ENCODE measurements at regions not wholly inside any gene's neighbourhood (a gene's known extent, or its start where the extent isn't known, plus 50 kb on each side); places are given as distances from the start of the nearest gene placed in this dataset.
"Not testable (repeated sequence)": the region's sequence is repeated elsewhere in the genome, so short reads cannot be mapped to it uniquely, and the experiment has no call there.

GRCh38 chr1:118555638-118556037, 370.6 kb upstream of the SPAG17 start:
- Histone ChIP-seq H3K4me3 (ENCODE audit: low read length) (no peak overlapping the region), H3F3A (ENCODE audit: control insufficient read depth, insufficient read depth) (no peaks in the 10 kb centered on the region), H3K36me3 (ENCODE audit: control insufficient read depth, low read length) (no peaks in the 10 kb centered on the region), H3K79me2 (ENCODE audit: control insufficient read depth, low read length) (no peaks in the 10 kb centered on the region), H3K4me1 (ENCODE audit: control insufficient read depth, low read length) (no peaks in the 10 kb centered on the region), H3K9me3 (ENCODE audit: control insufficient read depth, insufficient read depth, low read length) (no peaks in the 10 kb centered on the region), H3K27me3 (ENCODE audit: control insufficient read depth, low read length) (no peaks in the 10 kb centered on the region), H3K4me2 (ENCODE audit: low read length) (no peak overlapping the region), H4K20me1 (ENCODE audit: control insufficient read depth, insufficient read depth, low read depth, low read length) (no peaks in the 10 kb centered on the region), H3K27ac (ENCODE audit: low read depth, low read length) (no peak overlapping the region), H3K9me2 (replicated peaks; ENCODE audit: control insufficient read depth, low read length) (no peaks in the 10 kb centered on the region)
- TF ChIP-seq CTCF (IDR thresholded peaks at IDR 0.05; ENCODE audit: low read depth, low read length, poor library complexity, severe bottlenecking), result no peak
- TF ChIP-seq EZH2phosphoT487 (IDR thresholded peaks at IDR 0.05; ENCODE audit: borderline replicate concordance, low read length), result no peak

GRCh38 chr1:118535901-118536300, 350.9 kb upstream of the SPAG17 start:
- Histone ChIP-seq H3K4me1 (ENCODE audit: control insufficient read depth, low read length) (no peaks in the 10 kb centered on the region), H3K27ac (ENCODE audit: low read depth, low read length) (no peak overlapping the region), H3K79me2 (ENCODE audit: control insufficient read depth, low read length) (no peaks in the 10 kb centered on the region), H3K4me3 (ENCODE audit: low read length) (no peak overlapping the region), H4K20me1 (ENCODE audit: control insufficient read depth, insufficient read depth, low read depth, low read length) (no peaks in the 10 kb centered on the region), H3F3A (ENCODE audit: control insufficient read depth, insufficient read depth) (no peaks in the 10 kb centered on the region), H3K9me3 (ENCODE audit: control insufficient read depth, insufficient read depth, low read length) (0 out of 2 replicates have a peak, but pooled peaks cover 3% of the 10 kb centered on the region), H3K27me3 (ENCODE audit: control insufficient read depth, low read length) (no peaks in the 10 kb centered on the region), H3K4me2 (ENCODE audit: low read length) (no peak overlapping the region), H3K36me3 (ENCODE audit: control insufficient read depth, low read length) (no peaks in the 10 kb centered on the region), H3K9me2 (replicated peaks; ENCODE audit: control insufficient read depth, low read length) (no peaks in the 10 kb centered on the region)
- no peak for TF ChIP-seq EZH2phosphoT487 (IDR thresholded peaks at IDR 0.05; ENCODE audit: borderline replicate concordance, low read length)
- TF ChIP-seq CTCF (IDR thresholded peaks at IDR 0.05; ENCODE audit: low read depth, low read length, poor library complexity, severe bottlenecking), result no peak

- not testable (repeated sequence) for H3K4me2 ChIP-seq (ENCODE audit: low read length); H3K4me1 ChIP-seq (ENCODE audit: control insufficient read depth, low read length); H3K9me3 ChIP-seq (ENCODE audit: control insufficient read depth, insufficient read depth, low read length); H3K9me2 ChIP-seq (replicated peaks; ENCODE audit: control insufficient read depth, low read length); H3F3A ChIP-seq (ENCODE audit: control insufficient read depth, insufficient read depth); H3K27me3 ChIP-seq (ENCODE audit: control insufficient read depth, low read length); H3K27ac ChIP-seq (ENCODE audit: low read depth, low read length); H3K79me2 ChIP-seq (ENCODE audit: control insufficient read depth, low read length); H3K36me3 ChIP-seq (ENCODE audit: control insufficient read depth, low read length); H4K20me1 ChIP-seq (ENCODE audit: control insufficient read depth, insufficient read depth, low read depth, low read length); H3K4me3 ChIP-seq (ENCODE audit: low read length)
These were observed 326.9 kb upstream of the SPAG17 start for GRCh38 chr1:118511922-118512321.

GRCh38 chr1:118504867-118505266, 319.8 kb upstream of the SPAG17 start:
- no peaks in the 10 kb centered on the region for H3K36me3 ChIP-seq (ENCODE audit: control insufficient read depth, low read length)
- no peak for TF ChIP-seq EZH2phosphoT487 (IDR thresholded peaks at IDR 0.05; ENCODE audit: borderline replicate concordance, low read length)
- TF ChIP-seq CTCF (IDR thresholded peaks at IDR 0.05; ENCODE audit: low read depth, low read length, poor library complexity, severe bottlenecking), result no peak
- H4K20me1 ChIP-seq (ENCODE audit: control insufficient read depth, insufficient read depth, low read depth, low read length), result no peaks in the 10 kb centered on the region
- no peaks in the 10 kb centered on the region for H3K4me1 ChIP-seq (ENCODE audit: control insufficient read depth, low read length)
- H3F3A ChIP-seq (ENCODE audit: control insufficient read depth, insufficient read depth), result no peaks in the 10 kb centered on the region
- no peak overlapping the region for H3K4me3 ChIP-seq (ENCODE audit: low read length)
- H3K79me2 ChIP-seq (ENCODE audit: control insufficient read depth, low read length), result no peaks in the 10 kb centered on the region
- H3K9me3 ChIP-seq (ENCODE audit: control insufficient read depth, insufficient read depth, low read length), result no peaks in the 10 kb centered on the region
- H3K27ac ChIP-seq (ENCODE audit: low read depth, low read length), result no peak overlapping the region
- no peaks in the 10 kb centered on the region for H3K9me2 ChIP-seq (replicated peaks; ENCODE audit: control insufficient read depth, low read length)
- H3K4me2 ChIP-seq (ENCODE audit: low read length), result no peak overlapping the region
- H3K27me3 ChIP-seq (ENCODE audit: control insufficient read depth, low read length), result no peaks in the 10 kb centered on the region
